Heart right ventricle (tissue), 16 donors: ENCODE measurements at regions not wholly inside any gene's neighbourhood (a gene's known extent, or its start where the extent isn't known, plus 50 kb on each side); places are given as distances from the start of the nearest gene placed in this dataset.

Source experiments
- ATAC-seq, 8 donors: fragments of 200-7000 bp; cut with Tn5 transposase; one replicate each; pipeline ENCODE4 v1.9.1; 2020; ENCODE audit warnings: mild to moderate bottlenecking in 8 of 8, moderate library complexity in 8 of 8, moderate number of reproducible peaks in 1 of 8
- DNase-seq, 2 donors: peaks; one replicate each; pipeline ENCODE4 v3.0.0-alpha.2; 2020
- H3K27ac ChIP-seq, 10 donors: fragments of 200-600 bp; sonication (generic) in 2 of 10; one replicate each; pipeline versions ENCODE4 v1.5.0 to v1.8.0; 2020 to 2022; ENCODE audit warnings: mild to moderate bottlenecking in 3 of 10
- H3K27me3 ChIP-seq, 7 donors: fragments of 200-600 bp; one replicate each; pipeline ENCODE4 v1.8.0; 2021 to 2022; ENCODE audit warnings: mild to moderate bottlenecking in 2 of 7
- H3K36me3 ChIP-seq, 9 donors: fragments of 200-600 bp; sonication (generic) in 1 of 9; one replicate each; pipeline versions ENCODE4 v1.5.0 to v1.8.0; 2020 to 2022; ENCODE audit warnings: mild to moderate bottlenecking in 2 of 9
- H3K4me1 ChIP-seq, 9 donors: fragments of 200-600 bp; sonication (generic) in 1 of 9; one replicate each; pipeline versions ENCODE4 v1.5.0 to v1.8.0; 2020 to 2022; ENCODE audit warnings: mild to moderate bottlenecking in 4 of 9
- H3K4me3 ChIP-seq, 10 donors: fragments of 200-600 bp; sonication (generic) in 2 of 10; one replicate each; pipeline versions ENCODE4 v1.5.0 to v1.8.0; 2020 to 2022; ENCODE audit warnings: mild to moderate bottlenecking in 7 of 10, moderate library complexity in 2 of 10
- H3K9me3 ChIP-seq, 11 donors: fragments of 200-600 bp in 10 of 11; sonication (generic) in 2 of 11; one replicate each; pipeline versions ENCODE4 v1.5.0 to v1.8.0; 2013 to 2022; ENCODE audit warnings: mild to moderate bottlenecking in 2 of 11, control low read depth in 1 of 11, moderate library complexity in 1 of 11
- WGBS, 2 donors: extraction: QIAGEN DNeasy Blood & Tissue Kit; methylation state at CpG; one replicate each; pipeline ENCODE4 v1.1.7; 2013; ENCODE audit warnings: inconsistent platforms in 1 of 2; 5-methylcytosine and 5-hydroxymethylcytosine counted together
- intact Hi-C, 10 donors: fragments of 100-400 bp; cut with DNase I; formaldehyde crosslinking; loops; one replicate each; pipeline versions ENCODE4 v1.11.1 to v1.14.2; 2022
- TF ChIP-seq, protein P1 (sequence below), 9 donors: fragments of 200-600 bp; sonication (generic) in 2 of 9; IDR thresholded peaks; one replicate each; pipeline versions ENCODE4 v1.5.0 to v1.8.0; 2021 to 2022; ENCODE audit warnings: antibody characterized with exemption in 9 of 9, mild to moderate bottlenecking in 5 of 9, moderate library complexity in 1 of 9
- donor health status: Arrhythmogenic right ventricular cardiomyopathy.
- donor health status: ischemic (EF 13 %, LVEDD 7.1; RV severe dilation, severe dysfunction).
- donor health status: healthy with polysubstance abuse.
- donor health status: DM: no; HTN: yes; CAD: no.
- donor health status: DM: no; HTN: no; CAD: no.
- donor health status: ischemic (EF 25% LVEDD 6.9; RV normal size, moderate dysfunction).
- donor health status: ischemic (EF 25% LVEDD 5.7; RV mildly dilated, moderate dysfunction).
- donor health status: healthy.
- donor health status: DM: yes; HTN: yes; CAD: no.
- donor health status: Ischemic cardiomyopathy.
- donor health status: ischemic (EF 35%, LVEDD 5.7; RV mildly dilated, moderate dysfunction).
- donor health status: nonischemic (EF 11% LVEDD 7.7; RV severe dilation, severe dysfunction).
- donor health status: DM: yes; HTN: yes; CAD: no.
- donor health status: PGD.
- donor health status: ischemic (EF 29% LVEDD 5.4; RV normal size, mild dysfunction).
- donor health status: nonischemic (EF 23%, LVEDD 6.1; RV moderate dilation, normal function).

DNA sequence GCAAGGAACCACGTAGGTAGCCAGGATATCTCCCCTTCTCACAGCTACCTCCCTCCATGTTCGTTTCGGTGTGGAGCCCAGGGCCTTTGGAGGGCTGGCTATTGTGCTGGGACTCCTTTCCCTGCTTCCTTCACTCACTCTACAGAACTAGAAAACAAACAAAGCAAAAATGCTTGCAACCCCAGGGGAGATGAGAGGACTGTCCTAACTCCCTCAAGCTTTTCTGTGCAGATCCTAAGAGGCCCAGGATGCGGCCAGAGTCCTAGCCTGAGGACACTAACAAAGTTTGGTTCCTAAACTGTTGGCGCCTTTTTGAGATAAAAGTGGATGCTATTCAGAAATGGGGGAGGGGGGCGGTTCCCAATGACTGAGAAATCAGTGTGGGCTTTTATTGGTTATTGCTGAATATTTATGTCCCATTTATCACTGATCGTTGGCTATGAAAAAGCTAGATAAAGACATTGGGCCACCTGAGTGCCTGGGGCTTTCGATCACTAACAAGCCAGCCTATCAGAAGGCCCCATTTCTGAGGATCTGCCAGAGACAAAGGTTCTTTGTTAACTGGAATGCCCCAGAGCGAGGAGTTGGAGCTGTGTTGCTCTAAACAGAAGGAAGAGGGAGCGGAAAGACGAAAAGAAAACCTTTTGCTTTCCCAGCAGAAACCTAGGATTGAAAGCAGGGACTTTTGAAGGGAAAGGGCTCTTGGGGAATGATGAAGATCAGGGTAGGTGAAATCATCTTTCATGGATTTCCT is 95.2 kb upstream of the EGR2 start:
- H3K4me1 ChIP-seq: peaks cover 0 to 26% (median 14%) of the 10 kb centered on the region in 9 donors
- ATAC-seq (no peak), DNase-seq (no peak)
- H3K9me3 ChIP-seq: no peaks in the 10 kb centered on the region
- peak overlapping the region in 5 of 10 donors; percentile 19 to 64 (median 55) for H3K27ac ChIP-seq
- H3K36me3 ChIP-seq: no peaks in the 10 kb centered on the region
- H3K27me3 ChIP-seq: peaks cover 0 to 15% (median 0%) of the 10 kb centered on the region in 7 donors
- intact Hi-C loops: no loop called here
- no peak overlapping the region for H3K4me3 ChIP-seq
- TF ChIP-seq, protein P1, sequence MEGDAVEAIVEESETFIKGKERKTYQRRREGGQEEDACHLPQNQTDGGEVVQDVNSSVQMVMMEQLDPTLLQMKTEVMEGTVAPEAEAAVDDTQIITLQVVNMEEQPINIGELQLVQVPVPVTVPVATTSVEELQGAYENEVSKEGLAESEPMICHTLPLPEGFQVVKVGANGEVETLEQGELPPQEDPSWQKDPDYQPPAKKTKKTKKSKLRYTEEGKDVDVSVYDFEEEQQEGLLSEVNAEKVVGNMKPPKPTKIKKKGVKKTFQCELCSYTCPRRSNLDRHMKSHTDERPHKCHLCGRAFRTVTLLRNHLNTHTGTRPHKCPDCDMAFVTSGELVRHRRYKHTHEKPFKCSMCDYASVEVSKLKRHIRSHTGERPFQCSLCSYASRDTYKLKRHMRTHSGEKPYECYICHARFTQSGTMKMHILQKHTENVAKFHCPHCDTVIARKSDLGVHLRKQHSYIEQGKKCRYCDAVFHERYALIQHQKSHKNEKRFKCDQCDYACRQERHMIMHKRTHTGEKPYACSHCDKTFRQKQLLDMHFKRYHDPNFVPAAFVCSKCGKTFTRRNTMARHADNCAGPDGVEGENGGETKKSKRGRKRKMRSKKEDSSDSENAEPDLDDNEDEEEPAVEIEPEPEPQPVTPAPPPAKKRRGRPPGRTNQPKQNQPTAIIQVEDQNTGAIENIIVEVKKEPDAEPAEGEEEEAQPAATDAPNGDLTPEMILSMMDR (IDR thresholded peaks at IDR 0.05): no peak
- WGBS, 2 donors: 65 to 76% methylated on average over 11 of the region's 11 CpGs

DNA sequence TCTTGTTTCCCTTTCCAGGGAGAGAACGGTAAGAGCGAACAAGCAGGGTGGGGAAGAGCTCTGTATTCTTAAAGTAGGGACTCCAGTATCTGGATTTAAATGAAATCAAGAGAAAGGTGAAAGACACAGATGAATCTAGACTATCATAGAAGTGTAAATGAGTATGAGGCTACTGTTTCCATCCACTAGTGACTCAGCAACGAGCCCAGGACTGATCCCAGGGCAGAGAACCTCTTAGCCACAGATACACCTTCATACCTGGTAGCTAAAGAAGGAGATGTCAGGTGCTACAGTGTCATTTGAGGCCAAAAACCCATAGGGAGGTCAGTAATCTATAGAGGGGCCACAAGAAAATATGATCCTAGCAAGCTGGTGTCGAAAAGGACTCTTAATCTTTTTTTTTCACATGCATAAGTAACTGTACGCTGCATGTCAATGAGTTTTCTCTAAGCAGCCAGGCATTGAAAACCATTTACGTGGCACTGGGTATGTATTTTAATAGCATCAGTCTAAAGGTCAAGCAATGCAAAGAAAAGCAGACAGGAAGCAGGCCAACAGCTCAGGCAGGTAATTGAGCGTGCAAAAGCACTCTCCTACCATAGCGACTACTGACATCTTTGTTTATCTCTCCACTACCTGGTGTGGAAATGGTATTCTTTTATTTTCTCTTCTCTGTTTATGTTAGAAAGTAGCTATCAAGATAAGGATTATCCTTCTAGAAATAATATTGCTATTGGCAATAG is 91.5 kb upstream of the EGR2 start:
- Histone ChIP-seq H3K4me3 (no peak overlapping the region), H3K27me3 (peaks cover 0 to 15% (median 0%) of the 10 kb centered on the region in 7 donors), H3K36me3 (no peaks in the 10 kb centered on the region), H3K27ac (no peak overlapping the region), H3K9me3 (no peaks in the 10 kb centered on the region), H3K4me1 (peaks cover 0 to 18% (median 6%) of the 10 kb centered on the region in 9 donors)
- intact Hi-C loops: no loop called here
- TF ChIP-seq, protein P1 (IDR thresholded peaks at IDR 0.05): no peak
- 82 to 83% methylated on average over 8 of the region's 8 CpGs for WGBS, 2 donors
- ATAC-seq: no peak
- DNase-seq: no peak

DNA sequence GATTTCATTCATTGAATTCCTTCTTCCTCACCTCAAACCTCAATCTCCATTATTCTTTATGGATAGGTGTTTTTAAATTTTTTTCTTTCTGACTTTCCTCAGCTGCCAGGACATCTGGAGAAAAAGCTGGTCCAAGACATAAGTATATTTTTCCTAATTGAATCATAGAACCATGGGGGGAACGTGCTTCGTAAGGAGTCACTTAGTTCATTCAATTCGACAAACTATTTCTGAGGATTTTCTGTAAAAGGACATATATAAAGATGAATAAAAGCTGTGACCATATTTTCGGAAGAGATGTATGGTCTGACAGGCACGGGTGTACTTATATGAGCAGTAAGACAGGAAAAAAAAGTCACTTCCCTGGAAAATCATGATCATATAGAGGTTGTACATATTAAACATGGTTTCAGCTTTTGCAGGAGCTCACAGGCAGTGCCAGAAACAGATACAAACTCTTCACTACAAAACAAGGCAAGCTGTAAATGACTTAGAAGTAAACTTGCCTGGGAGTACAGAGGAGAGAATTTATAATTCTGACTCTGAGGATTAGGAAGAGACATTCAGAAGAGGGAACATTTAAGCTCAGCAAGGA is 88.2 kb upstream of the EGR2 start:
- peak overlapping the region in 6 of 10 donors; percentile 0 to 67 (median 34) for H3K27ac ChIP-seq
- H3K9me3 ChIP-seq: peaks cover 0 to 3% (median 0%) of the 10 kb centered on the region in 11 donors
- peak in 2 of 8 donors; percentile 35 to 38 for ATAC-seq
- no peak overlapping the region for H3K4me3 ChIP-seq
- no peaks in the 10 kb centered on the region for H3K36me3 ChIP-seq
- TF ChIP-seq, protein P1 (IDR thresholded peaks at IDR 0.05): no peak
- peaks cover 0 to 7% (median 0%) of the 10 kb centered on the region in 9 donors for H3K4me1 ChIP-seq
- intact Hi-C loops: no loop called here
- peaks cover 0 to 15% (median 0%) of the 10 kb centered on the region in 7 donors for H3K27me3 ChIP-seq
- DNase-seq: no peak
- WGBS, 2 donors: 65 to 79% methylated on average over 5 of the region's 5 CpGs

DNA sequence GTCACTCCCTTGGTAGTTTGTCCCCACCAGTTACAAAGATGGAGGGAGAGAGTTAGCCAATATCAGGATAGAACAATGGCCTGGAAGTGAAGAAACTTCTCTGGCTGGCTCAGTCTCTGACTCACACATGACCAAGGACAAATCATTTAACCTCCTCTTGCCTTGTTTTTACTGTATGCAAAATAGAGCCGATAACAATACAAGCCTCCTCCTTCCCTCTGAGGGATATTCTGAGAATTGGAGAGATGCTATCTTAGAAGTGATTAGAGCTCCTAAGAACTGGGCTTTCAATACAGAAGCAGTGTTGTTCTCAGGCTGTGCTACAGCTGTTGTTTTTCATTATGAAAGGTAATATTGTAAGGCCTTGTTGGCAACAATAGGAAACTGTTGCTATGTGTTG is 87.7 kb upstream of the EGR2 start:
- no peaks in the 10 kb centered on the region for H3K36me3 ChIP-seq
- H3K9me3 ChIP-seq: peaks cover 0 to 3% (median 0%) of the 10 kb centered on the region in 11 donors
- peaks cover 0 to 7% (median 0%) of the 10 kb centered on the region in 9 donors for H3K4me1 ChIP-seq
- H3K4me3 ChIP-seq: no peak overlapping the region
- DNase-seq: no peak
- TF ChIP-seq, protein P1 (IDR thresholded peaks at IDR 0.05): no peak
- peak in 6 of 8 donors; percentile 65 to 87 (median 69) for ATAC-seq
- WGBS, 2 donors: 47 to 53% methylated on average over 1 of the region's 1 CpG
- H3K27ac ChIP-seq: peak overlapping the region in 5 of 10 donors; percentile 0 to 67 (median 25)
- H3K27me3 ChIP-seq: peaks cover 0 to 15% (median 0%) of the 10 kb centered on the region in 7 donors
- intact Hi-C loops: no loop called here
